HG02759 (cell line): ENCODE measurements at regions not wholly inside any gene's neighbourhood (a gene's known extent, or its start where the extent isn't known, plus 50 kb on each side); places are given as distances from the start of the nearest gene placed in this dataset.
"Not testable (repeated sequence)": the region's sequence is repeated elsewhere in the genome, so short reads cannot be mapped to it uniquely, and the experiment has no call there.

Source experiments
- ATAC-seq: cut with Tn5 transposase; IDR thresholded peaks from one replicate; pipeline ENCODE4 v1.9.1; 2021; ENCODE audit warnings: mild to moderate bottlenecking, moderate library complexity; ENCODE audit not compliant: unreplicated experiment

DNA sequence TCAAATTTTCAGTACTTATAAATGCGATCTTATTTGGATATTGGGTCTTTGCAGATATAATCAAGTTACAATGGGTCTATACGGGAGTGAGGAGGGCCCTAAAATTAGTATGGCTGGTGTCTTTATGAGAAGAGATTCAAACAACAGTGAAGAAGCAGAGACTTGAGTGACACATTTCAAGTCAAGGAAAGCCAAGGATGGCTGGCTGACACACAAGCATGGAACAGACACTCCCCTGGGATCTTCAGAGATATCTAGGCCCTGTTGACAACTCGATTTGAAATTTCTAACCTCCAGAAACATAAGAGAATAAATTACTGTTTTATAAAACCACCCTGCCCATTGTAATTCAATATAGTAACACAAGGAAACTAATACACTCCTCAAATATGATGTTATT, 1886.0 kb upstream of the PCDH7 start:
- no peak for ATAC-seq

- no peak for ATAC-seq
These were observed 1884.7 kb upstream of the PCDH7 start for GRCh38 chr4:28835501-28835900.

GRCh38 chr4:28842271-28842670, 1877.9 kb upstream of the PCDH7 start:
- no peak for ATAC-seq

- no peak for ATAC-seq
These were observed 1875.0 kb upstream of the PCDH7 start for GRCh38 chr4:28845158-28845557.

DNA sequence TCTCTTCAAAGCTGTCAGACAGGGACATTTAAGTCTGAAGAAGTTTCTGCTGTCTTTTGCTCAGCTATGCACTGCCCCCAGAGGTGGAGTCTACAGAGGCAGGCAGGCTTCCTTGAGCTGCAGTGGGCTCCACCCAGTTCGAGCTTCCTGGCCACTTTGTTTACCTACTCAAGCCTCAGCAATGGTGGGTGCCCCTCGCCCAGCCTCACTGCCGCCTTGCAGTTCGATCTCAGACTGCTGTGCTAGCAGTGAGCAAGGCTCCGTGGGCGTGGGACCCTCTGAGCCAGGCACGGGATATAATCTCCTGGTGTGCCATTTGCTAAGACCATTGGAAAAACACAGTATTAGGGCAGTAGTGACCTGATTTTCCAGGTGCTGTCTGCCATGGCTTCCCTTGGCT, 1863.1 kb upstream of the PCDH7 start:
- not testable (repeated sequence) for ATAC-seq

- no peak for ATAC-seq
These were observed 1851.3 kb upstream of the PCDH7 start for GRCh38 chr4:28868841-28869240.

DNA sequence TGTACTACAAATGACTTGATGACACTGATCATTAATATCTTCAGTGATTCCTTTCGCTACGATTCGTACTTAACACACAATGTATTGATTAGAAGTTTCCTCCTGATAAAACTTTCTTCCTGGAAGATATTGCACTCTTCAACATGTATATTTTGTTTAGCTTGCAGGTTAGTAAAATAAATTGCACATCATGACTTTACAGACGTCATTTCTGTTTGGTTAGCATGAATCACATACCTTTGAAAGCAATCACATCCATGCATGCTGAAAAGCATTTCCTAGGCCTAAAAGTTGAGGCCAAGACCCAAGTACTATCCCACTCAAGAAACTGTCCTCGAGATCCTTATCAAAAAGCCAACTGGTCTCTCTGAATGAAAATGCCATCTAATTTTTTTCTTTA, 1841.0 kb upstream of the PCDH7 start:
- no peak for ATAC-seq

DNA sequence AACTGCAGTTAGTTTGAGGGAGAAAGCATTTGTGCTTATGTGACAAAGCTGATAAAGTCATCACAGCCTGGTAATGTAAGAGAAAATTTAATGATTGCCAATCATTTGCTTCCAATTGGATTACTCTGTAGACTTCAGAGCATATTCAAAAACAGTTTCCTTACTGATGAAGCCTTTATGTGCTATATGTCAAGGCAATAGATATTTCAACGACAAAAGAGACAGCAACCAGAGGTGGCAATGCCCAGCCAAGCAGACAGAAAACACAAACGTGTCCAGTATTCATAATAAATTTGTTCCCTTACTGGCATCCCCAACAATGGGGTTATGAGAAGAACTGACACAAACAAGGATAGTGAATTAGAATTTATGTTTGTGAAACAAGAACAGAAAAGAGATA, 1840.3 kb upstream of the PCDH7 start:
- no peak for ATAC-seq

DNA sequence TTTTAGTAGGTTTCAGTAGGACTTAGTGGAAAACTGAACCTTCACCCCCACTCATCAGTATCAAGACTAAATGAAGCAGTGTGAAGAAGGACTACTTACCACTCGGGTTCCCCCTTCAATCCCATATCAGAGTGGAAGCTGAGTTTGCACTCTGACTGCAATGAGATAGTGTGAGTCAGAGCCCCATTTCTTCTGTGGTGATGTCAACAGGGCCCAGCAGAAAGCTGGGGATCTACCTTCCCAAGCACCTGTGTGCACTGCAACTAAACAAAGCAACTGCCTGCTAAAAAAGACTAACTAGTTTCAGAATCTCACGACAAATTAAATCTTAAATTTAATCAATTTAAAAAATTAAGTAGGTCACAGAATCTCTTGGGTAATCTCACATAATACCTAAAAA, 1837.0 kb upstream of the PCDH7 start:
- no peak for ATAC-seq

- ATAC-seq: no peak
These were observed 1833.2 kb upstream of the PCDH7 start for GRCh38 chr4:28886934-28887333.

GRCh38 chr4:28890949-28891775, 1829.0 kb upstream of the PCDH7 start:
- no peak for ATAC-seq

GRCh38 chr4:28913466-28913865, 1806.7 kb upstream of the PCDH7 start:
- ATAC-seq: no peak

DNA sequence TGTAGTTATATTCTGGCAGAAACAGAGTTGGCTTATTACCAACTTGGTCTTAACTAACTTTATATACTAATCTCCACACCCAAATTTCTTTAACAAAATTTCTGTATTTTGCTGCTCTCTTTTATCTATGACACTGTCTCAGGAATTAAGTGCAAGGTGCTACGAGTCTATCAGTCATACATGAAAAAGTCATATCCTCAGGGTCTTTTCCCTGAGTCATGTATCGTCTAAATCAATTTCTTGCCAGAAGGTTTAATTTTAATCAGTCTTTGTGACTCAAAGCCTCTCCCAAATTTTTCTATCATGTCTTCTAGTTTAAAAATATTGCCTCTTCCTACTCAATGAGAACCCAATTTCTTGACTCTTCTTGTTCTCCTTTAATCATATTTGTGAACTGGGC, 1803.6 kb upstream of the PCDH7 start:
- no peak for ATAC-seq

DNA sequence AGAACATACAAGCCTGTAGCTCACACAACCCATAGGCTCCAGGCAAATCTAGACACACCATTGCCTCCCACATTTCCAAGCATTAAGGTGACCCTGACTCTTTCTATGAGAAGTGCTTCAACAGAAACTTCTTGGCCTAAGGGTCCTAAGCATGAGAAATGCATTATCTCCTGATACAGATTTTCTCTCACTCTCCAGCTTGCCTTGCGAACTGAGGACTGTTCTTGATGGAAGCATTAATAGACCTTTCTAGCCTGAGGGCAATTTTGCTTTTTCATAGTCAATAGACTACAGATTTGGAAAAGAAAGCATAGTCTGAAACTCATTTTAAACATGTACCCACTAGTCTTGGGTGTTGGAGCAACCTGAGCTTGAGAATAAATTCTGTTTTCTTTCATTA, 1801.3 kb upstream of the PCDH7 start:
- ATAC-seq: no peak

- ATAC-seq: no peak
These were observed 1798.3 kb upstream of the PCDH7 start for GRCh38 chr4:28921886-28922285.

DNA sequence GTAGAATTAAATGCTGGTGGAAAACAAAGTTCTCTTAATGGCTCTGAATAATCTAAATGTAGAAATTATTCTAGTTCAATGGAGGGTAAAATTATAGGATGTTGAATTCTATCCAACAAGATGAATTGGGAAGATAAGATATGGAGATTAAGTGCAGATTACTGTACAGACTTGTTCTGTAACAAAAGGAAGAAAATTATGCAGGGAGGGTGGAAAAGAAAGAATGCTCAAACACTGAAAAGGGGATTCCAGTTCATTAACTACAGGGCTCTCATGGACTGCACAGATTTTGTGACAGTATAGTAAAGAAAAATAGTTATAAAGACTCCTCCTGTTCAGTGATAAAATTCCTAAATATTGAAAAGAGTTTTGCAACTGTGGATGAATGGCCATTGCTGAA, 1794.0 kb upstream of the PCDH7 start:
- ATAC-seq: no peak

GRCh38 chr4:28942631-28943030, 1777.5 kb upstream of the PCDH7 start:
- ATAC-seq: no peak

GRCh38 chr4:28947374-28947773, 1772.8 kb upstream of the PCDH7 start:
- no peak for ATAC-seq

DNA sequence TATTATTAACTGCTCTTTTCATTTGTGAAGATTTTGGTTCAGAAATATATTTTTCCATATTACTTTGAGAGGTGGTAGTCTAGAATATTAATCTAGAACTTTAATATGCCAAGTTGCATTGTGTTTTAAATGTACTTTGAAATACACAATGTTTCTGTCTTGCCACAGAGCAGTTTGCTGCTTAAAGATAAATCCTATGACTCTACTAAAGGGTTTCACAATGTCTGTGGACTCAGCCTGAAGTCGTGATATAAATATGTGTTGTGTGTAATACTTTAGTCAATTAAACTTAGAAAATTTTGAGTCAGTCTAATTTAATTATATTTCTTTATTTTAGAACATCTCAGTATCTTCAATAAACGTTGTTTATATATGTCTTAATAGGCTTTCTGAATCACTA, 1771.7 kb upstream of the PCDH7 start:
- ATAC-seq: no peak

DNA sequence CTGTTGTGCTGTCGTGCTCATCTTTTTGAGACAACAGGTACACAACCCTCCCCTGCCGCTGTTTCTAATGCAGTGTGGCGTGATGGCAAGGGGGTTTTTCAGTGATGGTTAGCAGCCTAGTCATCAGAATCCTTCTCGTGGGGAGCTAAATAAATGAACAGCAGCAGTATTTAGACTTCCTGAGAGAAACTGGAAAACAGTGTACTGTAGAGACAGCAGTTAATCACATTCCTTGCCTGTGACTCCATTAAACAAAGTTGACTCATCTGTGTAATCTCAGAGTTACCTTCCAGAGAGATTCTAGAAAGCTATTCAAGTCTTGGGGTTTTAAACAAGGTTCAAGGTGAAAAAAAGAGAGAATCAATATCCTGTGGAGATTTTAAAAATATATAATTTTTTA, 1753.2 kb upstream of the PCDH7 start:
- no peak for ATAC-seq

- ATAC-seq: no peak
These were observed 1746.4 kb upstream of the PCDH7 start for GRCh38 chr4:28973587-28974350.

DNA sequence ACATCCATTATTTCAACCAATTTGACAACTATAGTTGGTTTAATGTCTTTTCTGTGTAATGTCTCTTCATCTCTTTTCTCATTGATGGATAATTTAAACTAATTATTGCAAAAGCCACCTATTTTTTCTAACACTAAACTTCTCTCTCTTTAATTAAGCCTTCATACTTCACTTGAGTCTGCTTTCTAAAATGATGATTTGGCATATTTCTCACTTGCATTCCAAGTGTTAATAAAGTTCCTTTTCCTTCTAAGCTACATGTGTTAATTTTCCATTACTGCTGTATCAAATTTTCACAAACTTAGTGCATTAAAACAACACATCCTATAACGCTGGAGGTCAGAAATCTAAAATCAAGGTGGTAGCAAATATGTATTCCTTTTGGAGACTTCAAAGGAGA, 1743.8 kb upstream of the PCDH7 start:
- no peak for ATAC-seq
